Panc1 (cell line): ENCODE measurements at regions not wholly inside any gene's neighbourhood (a gene's known extent, or its start where the extent isn't known, plus 50 kb on each side); places are given as distances from the start of the nearest gene placed in this dataset.

Experiments
- ATAC-seq: fragments of 200-7000 bp; cut with Tn5 transposase; 2 replicates; pipeline ENCODE4 v1.9.1; 2020; ENCODE audit warnings: mild to moderate bottlenecking, moderate library complexity
- BruUV-seq: library from RNA; stranded (reverse); fragments of 400-500 nt; replicated peaks from 2 replicates; lab custom pipeline; 2021; lab: Mats Ljungman, UMichigan
- CTCF ChIA-PET: fragments of 300-600 bp; sonication (Branson Sonifier 250); formaldehyde crosslinking; loops from one replicate; lab custom pipeline; 2022; ENCODE audit warnings: antibody characterized with exemption; lab: Charles Lee
- POLR2A ChIA-PET: fragments of 300-600 bp; sonication (Branson Sonifier 250); formaldehyde crosslinking; loops from one replicate; lab custom pipeline; 2022; ENCODE audit warnings: antibody characterized with exemption; lab: Charles Lee
- DNase-seq: peaks from one replicate; pipeline ENCODE4 v3.0.0-alpha.2; 2010; ENCODE audit warnings: low read depth, low spot score
- H3K27ac ChIP-seq: 2 replicates; pipeline ENCODE4 v1.5.1; 2011; ENCODE audit warnings: mild to moderate bottlenecking, low read length, inconsistent platforms
- H3K27me3 ChIP-seq: fragments of 200-500 bp; sonication (Bioruptor generic); 2 replicates; pipeline ENCODE4 v1.6.0; 2014; ENCODE audit warnings: low read length, inconsistent platforms; ENCODE audit not compliant: control insufficient read depth, insufficient read depth
- H3K36me3 ChIP-seq: fragments of 200-500 bp; sonication (Bioruptor generic); 2 replicates; pipeline ENCODE4 v1.5.1; 2014; ENCODE audit warnings: inconsistent platforms, mild to moderate bottlenecking, low read length, moderate library complexity; ENCODE audit not compliant: control insufficient read depth, insufficient read depth
- H3K4me1 ChIP-seq: 2 replicates; pipeline ENCODE4 v1.5.1; 2011; ENCODE audit warnings: inconsistent platforms, mild to moderate bottlenecking, low read length, moderate library complexity; ENCODE audit not compliant: control insufficient read depth, insufficient read depth
- H3K4me3 ChIP-seq, 2 experiments: 2 replicates each; pipeline ENCODE4 v1.5.1; 2011 to 2012; ENCODE audit warnings: low read depth in 2 of 2, low read length in 2 of 2, mild to moderate bottlenecking in 2 of 2, inconsistent platforms in 1 of 2, moderate library complexity in 1 of 2
- H3K9me3 ChIP-seq: fragments of 200-500 bp; sonication (Bioruptor generic); 2 replicates; pipeline ENCODE4 v1.5.1; 2014; ENCODE audit warnings: low read depth, mild to moderate bottlenecking, inconsistent platforms, low read length, moderate library complexity; ENCODE audit not compliant: control insufficient read depth, insufficient read depth
- CTCF ChIP-seq: fragments of 450-650 bp; IDR thresholded peaks from 2 replicates; pipeline ENCODE4 v1.5.1; 2017; ENCODE audit warnings: mild to moderate bottlenecking
- POLR2AphosphoS5 ChIP-seq: IDR thresholded peaks from 2 replicates; pipeline ENCODE4 v1.6.1; 2012; ENCODE audit warnings: mild to moderate bottlenecking, low read depth, low read length, moderate library complexity
- SIN3A ChIP-seq: IDR thresholded peaks from 2 replicates; pipeline ENCODE4 v1.6.1; 2012; ENCODE audit warnings: low read depth, mild to moderate bottlenecking, low read length, moderate library complexity, borderline replicate concordance; ENCODE audit not compliant: insufficient read depth
- TCF7L2 ChIP-seq: IDR thresholded peaks from 2 replicates; pipeline ENCODE4 v1.6.1; 2011; ENCODE audit warnings: mild to moderate bottlenecking, low read depth, low read length, inconsistent platforms
- in situ Hi-C: cut with HindIII; loops from 2 replicates; pipeline ENCODE4 v1.10.0; 2016; ENCODE audit warnings: low sequenced_read_pairs, low pct_unique_long_range_greater_than_20kb
- intact Hi-C: fragments of 100-400 bp; cut with micrococcal nuclease; formaldehyde crosslinking; loops from one replicate; pipeline ENCODE4 v1.10.0; 2022; ENCODE audit not compliant: unreplicated experiment
- TF ChIP-seq, protein P1 (sequence below), 2 experiments: IDR thresholded peaks; 2 replicates each; pipeline ENCODE4 v1.6.1; 2011 to 2012; ENCODE audit warnings: low read depth in 2 of 2, control low read depth in 1 of 2, low read length in 1 of 2, mild to moderate bottlenecking in 1 of 2, moderate library complexity in 1 of 2; ENCODE audit not compliant: insufficient read depth in 1 of 2

DNA sequence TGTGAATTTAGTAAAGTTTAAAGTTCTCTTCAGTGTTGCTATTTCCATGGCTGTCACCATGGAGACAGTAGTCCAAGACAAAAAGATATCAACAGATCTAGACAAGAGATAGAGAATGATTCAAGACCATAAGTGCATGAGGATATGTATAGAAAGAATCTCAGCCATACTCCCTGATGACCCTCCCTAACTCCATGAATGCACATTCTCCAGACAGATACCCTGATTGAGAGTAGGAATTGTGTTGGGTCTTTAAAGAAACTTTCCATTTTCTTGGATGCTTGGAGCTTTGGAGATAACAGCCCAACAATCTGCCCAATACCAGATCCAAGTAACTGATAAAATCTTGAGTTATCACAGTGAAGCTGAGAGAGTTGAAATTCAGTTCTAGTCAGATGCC lies 1601.2 kb upstream of the CELF4 start:
- no peaks in the 10 kb centered on the region for H3K4me1 ChIP-seq
- in situ Hi-C loops = no loop called here
- ATAC-seq (no peak), DNase-seq (no peak)
- TF ChIP-seq TCF7L2 (no peak), CTCF (no peak), POLR2AphosphoS5 (no peak), SIN3A (no peak)
- TF ChIP-seq, protein P1, sequence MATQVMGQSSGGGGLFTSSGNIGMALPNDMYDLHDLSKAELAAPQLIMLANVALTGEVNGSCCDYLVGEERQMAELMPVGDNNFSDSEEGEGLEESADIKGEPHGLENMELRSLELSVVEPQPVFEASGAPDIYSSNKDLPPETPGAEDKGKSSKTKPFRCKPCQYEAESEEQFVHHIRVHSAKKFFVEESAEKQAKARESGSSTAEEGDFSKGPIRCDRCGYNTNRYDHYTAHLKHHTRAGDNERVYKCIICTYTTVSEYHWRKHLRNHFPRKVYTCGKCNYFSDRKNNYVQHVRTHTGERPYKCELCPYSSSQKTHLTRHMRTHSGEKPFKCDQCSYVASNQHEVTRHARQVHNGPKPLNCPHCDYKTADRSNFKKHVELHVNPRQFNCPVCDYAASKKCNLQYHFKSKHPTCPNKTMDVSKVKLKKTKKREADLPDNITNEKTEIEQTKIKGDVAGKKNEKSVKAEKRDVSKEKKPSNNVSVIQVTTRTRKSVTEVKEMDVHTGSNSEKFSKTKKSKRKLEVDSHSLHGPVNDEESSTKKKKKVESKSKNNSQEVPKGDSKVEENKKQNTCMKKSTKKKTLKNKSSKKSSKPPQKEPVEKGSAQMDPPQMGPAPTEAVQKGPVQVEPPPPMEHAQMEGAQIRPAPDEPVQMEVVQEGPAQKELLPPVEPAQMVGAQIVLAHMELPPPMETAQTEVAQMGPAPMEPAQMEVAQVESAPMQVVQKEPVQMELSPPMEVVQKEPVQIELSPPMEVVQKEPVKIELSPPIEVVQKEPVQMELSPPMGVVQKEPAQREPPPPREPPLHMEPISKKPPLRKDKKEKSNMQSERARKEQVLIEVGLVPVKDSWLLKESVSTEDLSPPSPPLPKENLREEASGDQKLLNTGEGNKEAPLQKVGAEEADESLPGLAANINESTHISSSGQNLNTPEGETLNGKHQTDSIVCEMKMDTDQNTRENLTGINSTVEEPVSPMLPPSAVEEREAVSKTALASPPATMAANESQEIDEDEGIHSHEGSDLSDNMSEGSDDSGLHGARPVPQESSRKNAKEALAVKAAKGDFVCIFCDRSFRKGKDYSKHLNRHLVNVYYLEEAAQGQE (IDR thresholded peaks at IDR 0.05; ENCODE audit: insufficient read depth in 1 of 2, low read depth in 2 of 2, low read length in 1 of 2) = no peak
- no TSS peak for BruUV-seq
- no peaks in the 10 kb centered on the region for H3K36me3 ChIP-seq
- no peak overlapping the region for H3K27ac ChIP-seq
- CTCF ChIA-PET = no interaction called here
- H3K4me3 ChIP-seq = no peak overlapping the region
- intact Hi-C loops = no loop called here
- no peaks in the 10 kb centered on the region for H3K27me3 ChIP-seq
- no peaks in the 10 kb centered on the region for H3K9me3 ChIP-seq
- POLR2A ChIA-PET = no interaction called here

GRCh38 chr18:39162013-39162827 lies 1596.6 kb upstream of the CELF4 start:
- no peaks in the 10 kb centered on the region for H3K27me3 ChIP-seq
- no peak for DNase-seq
- ATAC-seq = no peak
- no peaks in the 10 kb centered on the region for H3K9me3 ChIP-seq
- no peaks in the 10 kb centered on the region for H3K36me3 ChIP-seq
- in situ Hi-C loops = no loop called here
- ChIA-PET POLR2A (no interaction called here), CTCF (no interaction called here)
- H3K4me3 ChIP-seq = no peak overlapping the region
- H3K27ac ChIP-seq = no peak overlapping the region
- TF ChIP-seq CTCF (no peak), SIN3A (no peak), TCF7L2 (no peak), POLR2AphosphoS5 (no peak)
- TF ChIP-seq, protein P1 (IDR thresholded peaks at IDR 0.05; ENCODE audit: insufficient read depth in 1 of 2, low read depth in 2 of 2, low read length in 1 of 2) = no peak
- BruUV-seq = no TSS peak
- intact Hi-C loops = no loop called here
- no peaks in the 10 kb centered on the region for H3K4me1 ChIP-seq
